ENCODE measurements at regions not wholly inside any gene's neighbourhood (a gene's known extent, or its start where the extent isn't known, plus 50 kb on each side); places are given as distances from the start of the nearest gene placed in this dataset.

- Mint-ChIP-seq H3K27me3 (ENCODE audit: low read depth) (peaks cover 2% of the 10 kb centered on the region), H3K36me3 (ENCODE audit: low read depth) (peaks cover 4% of the 10 kb centered on the region), H3K4me3 (ENCODE audit: unreplicated experiment) (no peak overlapping the region), H3K27ac (ENCODE audit: unreplicated experiment) (no peak overlapping the region), H3K4me1 (ENCODE audit: low read depth) (no peaks in the 10 kb centered on the region), H3K9me3 (ENCODE audit: low read depth) (peaks cover 11% of the 10 kb centered on the region)
- no peak for TF ChIP-seq CTCF (IDR thresholded peaks at IDR 0.05)
- no peak for DNase-seq (ENCODE audit: low spot score)
Measured at GRCh38 chr3:28019740-28020139, 221.7 kb upstream of the CMC1 start.

- H3K27me3 Mint-ChIP-seq (ENCODE audit: low read depth), result peaks cover 2% of the 10 kb centered on the region
Measured at GRCh38 chr3:28022916-28023315, 218.5 kb upstream of the CMC1 start.

DNA sequence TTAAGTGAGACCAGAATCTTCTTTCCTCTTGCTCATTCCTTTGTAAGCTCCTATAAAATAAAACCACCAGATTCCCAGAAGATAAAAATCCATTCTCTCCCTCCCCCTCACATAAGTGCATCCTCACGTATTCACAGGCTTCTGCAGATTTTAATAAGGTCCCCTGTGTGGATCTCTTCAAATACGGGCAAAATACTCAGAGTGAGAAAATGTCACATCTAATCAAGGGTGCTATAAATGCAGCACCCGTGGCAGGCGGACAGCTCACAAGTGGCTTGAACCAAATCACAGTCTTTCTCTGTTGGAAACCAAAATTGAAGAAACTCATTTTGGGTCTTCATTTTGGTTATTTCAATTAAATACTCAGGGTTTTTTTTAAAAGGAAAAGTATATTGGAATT, 212.9 kb upstream of the CMC1 start:
- H3K36me3 Mint-ChIP-seq (ENCODE audit: low read depth), result peaks cover 6% of the 10 kb centered on the region
- H3K27me3 Mint-ChIP-seq (ENCODE audit: low read depth), result no peaks in the 10 kb centered on the region
- H3K9me3 Mint-ChIP-seq (ENCODE audit: low read depth), result peaks cover 18% of the 10 kb centered on the region
- no peak overlapping the region for H3K4me3 Mint-ChIP-seq (ENCODE audit: unreplicated experiment)
- no peak for DNase-seq (ENCODE audit: low spot score)
- no peaks in the 10 kb centered on the region for H3K4me1 Mint-ChIP-seq (ENCODE audit: low read depth)
- H3K27ac Mint-ChIP-seq (ENCODE audit: unreplicated experiment), result no peak overlapping the region
- no peak for TF ChIP-seq CTCF (IDR thresholded peaks at IDR 0.05)

More at GRCh38 chr3:28022916-28023315, 218.5 kb upstream of the CMC1 start:
- Mint-ChIP-seq H3K27ac (ENCODE audit: unreplicated experiment) (no peak overlapping the region), H3K36me3 (ENCODE audit: low read depth) (peaks cover 4% of the 10 kb centered on the region), H3K4me1 (ENCODE audit: low read depth) (no peaks in the 10 kb centered on the region), H3K4me3 (ENCODE audit: unreplicated experiment) (no peak overlapping the region), H3K9me3 (ENCODE audit: low read depth) (peaks cover 16% of the 10 kb centered on the region)
- no peak for TF ChIP-seq CTCF (IDR thresholded peaks at IDR 0.05)
- no peak for DNase-seq (ENCODE audit: low spot score)

DNA sequence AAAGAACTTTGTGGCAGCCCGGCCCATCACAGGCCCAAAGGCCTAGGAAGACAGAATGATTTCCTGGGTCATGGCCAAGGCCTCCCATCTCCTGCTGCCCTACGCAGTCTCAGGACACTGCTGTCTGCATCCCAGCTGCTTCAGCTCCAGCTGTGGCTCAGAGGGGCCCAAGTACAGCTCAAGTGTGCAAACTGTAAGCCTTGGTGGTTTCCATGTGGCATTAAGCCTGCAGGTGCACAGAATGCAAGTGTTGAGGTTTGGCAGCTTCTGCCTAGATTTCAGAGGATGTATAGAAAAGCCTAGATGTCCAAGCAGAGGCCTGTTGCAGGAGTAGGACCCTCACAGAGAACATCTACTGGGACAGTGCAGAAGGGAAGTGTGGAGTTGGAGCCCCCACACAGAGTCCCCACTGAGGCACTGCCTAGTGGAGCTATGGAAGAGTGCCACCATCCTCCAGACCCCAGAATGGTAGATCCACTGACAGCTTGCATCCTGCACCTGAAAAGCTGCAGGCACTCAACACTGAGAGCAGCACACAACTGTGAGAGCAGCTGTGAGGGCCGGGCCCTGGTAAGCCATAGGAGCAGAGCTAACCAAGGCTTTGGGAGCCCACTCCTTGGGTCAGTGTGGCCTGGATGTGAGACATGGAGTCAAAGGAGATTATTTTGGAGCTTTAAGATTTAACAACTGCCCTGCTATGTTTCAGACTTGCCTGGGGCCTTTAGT, 208.2 kb upstream of the CMC1 start:
- peaks cover 2% of the 10 kb centered on the region for H3K36me3 Mint-ChIP-seq (ENCODE audit: low read depth)

More for the DNA sequence above, 208.2 kb upstream of the CMC1 start:
- TF ChIP-seq CTCF (IDR thresholded peaks at IDR 0.05), result no peak
- Mint-ChIP-seq H3K27me3 (ENCODE audit: low read depth) (no peaks in the 10 kb centered on the region), H3K27ac (ENCODE audit: unreplicated experiment) (no peak overlapping the region), H3K4me3 (ENCODE audit: unreplicated experiment) (no peak overlapping the region), H3K4me1 (ENCODE audit: low read depth) (no peaks in the 10 kb centered on the region), H3K9me3 (ENCODE audit: low read depth) (peaks cover 9% of the 10 kb centered on the region)
- DNase-seq (ENCODE audit: low spot score), result no peak
